ENCODE measurements at regions not wholly inside any gene's neighbourhood (a gene's known extent, or its start where the extent isn't known, plus 50 kb on each side); places are given as distances from the start of the nearest gene placed in this dataset.

GRCh38 chr9:7367726-7368125 lies 431.9 kb downstream of the DMAC1 start (continued):
- TF ChIP-seq ZNF619 (CRISPR knock-in tag; IDR thresholded peaks at IDR 0.05) (no peak), ZNF562 (CRISPR knock-in tag; IDR thresholded peaks at IDR 0.05; ENCODE audit: borderline replicate concordance) (no peak), MXI1 (IDR thresholded peaks at IDR 0.05; ENCODE audit: borderline replicate concordance, low read depth, low read length) (no peak)

GRCh38 chr9:7366121-7366520 lies 433.5 kb downstream of the DMAC1 start:
- FAIRE-seq (no peak), DNase-seq (ENCODE audit: low spot score) (no peak), ATAC-seq (no peak)
- H3K4me3 ChIP-seq (replicated peaks in 1 of 3; ENCODE audit: insufficient read depth in 1 of 3, low read depth in 2 of 3, low read length in 3 of 3) = no peak overlapping the region
- no peaks in the 10 kb centered on the region for H3K36me3 ChIP-seq (replicated peaks in 1 of 2; ENCODE audit: control insufficient read depth in 1 of 2, insufficient read depth in 2 of 2, low read length in 2 of 2)
- no peak overlapping the region for H3K4me2 ChIP-seq (ENCODE audit: low read depth, low read length)
- no peak overlapping the region for H2AFZ ChIP-seq (ENCODE audit: low read length)
- H3K27me3 ChIP-seq (ENCODE audit: control insufficient read depth in 1 of 2, insufficient read depth in 2 of 2, low read length in 2 of 2) = no peaks in the 10 kb centered on the region
- no peaks in the 10 kb centered on the region for H3K9me3 ChIP-seq (ENCODE audit: low read length)
- in situ Hi-C loops (cut with HindIII; ENCODE audit: extremely low pct_ligation_motif_present, low pct_unique_long_range_greater_than_20kb) (loop anchor here (10.0 kb wide), 1 partner anchor 61 kb away; no protein-coding TSS in a partner anchor), intact Hi-C loops (cut with micrococcal nuclease; ENCODE audit: unreplicated experiment) (no loop called here)
- H3K9ac ChIP-seq (ENCODE audit: insufficient read depth, low read depth, low read length) = no peak overlapping the region
- H3K79me2 ChIP-seq (ENCODE audit: insufficient read depth, low read length) = no peaks in the 10 kb centered on the region
- BruUV-seq (replicated peaks) = no TSS peak
- POLR2A ChIA-PET = no interaction called here
- 0% methylated on average over 1 of the region's 1 CpG for WGBS (ENCODE audit: low lambda C conversion rate)
- CTCF ChIA-PET (ENCODE audit: low intra/inter-chr PET ratio, low total read pairs) = no interaction called here
- no peaks in the 10 kb centered on the region for H4K20me1 ChIP-seq (ENCODE audit: insufficient read depth, low read length)
- no peak overlapping the region for H3K27ac ChIP-seq (ENCODE audit: extremely low read length, insufficient read depth, low read length)
- peaks cover 17% of the 10 kb centered on the region for H3K4me1 ChIP-seq (ENCODE audit: insufficient read depth, low read length)
- TF ChIP-seq ZNF546 (CRISPR knock-in tag; conservative IDR thresholded peaks at IDR 0.05) = no peak
- no peak for TF ChIP-seq TAF15 (IDR thresholded peaks at IDR 0.05; ENCODE audit: low read depth, low read length, poor library complexity, severe bottlenecking)
- TF ChIP-seq HNF4G (IDR thresholded peaks at IDR 0.05; ENCODE audit: borderline replicate concordance, low read depth, low read length) = no peak
- no peak for TF ChIP-seq HNF4G (CRISPR knock-in tag; IDR thresholded peaks at IDR 0.05; ENCODE audit: borderline replicate concordance, low read depth)
- TF ChIP-seq SP4 (CRISPR knock-in tag; IDR thresholded peaks at IDR 0.05) = no peak
- no peak for TF ChIP-seq ZBTB26 (CRISPR knock-in tag; IDR thresholded peaks at IDR 0.05; ENCODE audit: borderline replicate concordance)
- no peak for TF ChIP-seq ARNT2 (CRISPR knock-in tag; IDR thresholded peaks at IDR 0.05; ENCODE audit: low read depth)
- no peak for TF ChIP-seq ZNF253 (CRISPR knock-in tag; IDR thresholded peaks at IDR 0.05; ENCODE audit: borderline replicate concordance)
- no peak for TF ChIP-seq NCOA5 (CRISPR knock-in tag; IDR thresholded peaks at IDR 0.05)
- no peak for TF ChIP-seq ZNF850 (CRISPR knock-in tag; conservative IDR thresholded peaks at IDR 0.05)
- no peak for TF ChIP-seq PHF5A (CRISPR knock-in tag; IDR thresholded peaks at IDR 0.05; ENCODE audit: low read depth, unreplicated experiment)
- TF ChIP-seq PHB2 (IDR thresholded peaks at IDR 0.05; ENCODE audit: partially characterized antibody) = no peak
- TF ChIP-seq HDAC6 (IDR thresholded peaks at IDR 0.05; ENCODE audit: low read depth, low read length) = no peak
- TF ChIP-seq ZNF24 (IDR thresholded peaks at IDR 0.05) = no peak
- TF ChIP-seq RBM22 (optimal IDR thresholded peaks at IDR 0.05; ENCODE audit: low read length) = no peak

Measured in HepG2 (cell line).